SK-N-MC (cell line): ENCODE measurements at regions not wholly inside any gene's neighbourhood (a gene's known extent, or its start where the extent isn't known, plus 50 kb on each side); places are given as distances from the start of the nearest gene placed in this dataset.

Source experiments
- EZH2 ChIP-seq: fragments of 200-600 bp; sonication (generic); IDR thresholded peaks from one replicate; pipeline ENCODE4 v1.6.1; 2017; ENCODE audit warnings: antibody characterized with exemption
- POLR2AphosphoS5 ChIP-seq: IDR thresholded peaks from 2 replicates; pipeline ENCODE4 v1.6.1; 2012; ENCODE audit warnings: mild to moderate bottlenecking, low read depth, low read length, borderline replicate concordance

DNA sequence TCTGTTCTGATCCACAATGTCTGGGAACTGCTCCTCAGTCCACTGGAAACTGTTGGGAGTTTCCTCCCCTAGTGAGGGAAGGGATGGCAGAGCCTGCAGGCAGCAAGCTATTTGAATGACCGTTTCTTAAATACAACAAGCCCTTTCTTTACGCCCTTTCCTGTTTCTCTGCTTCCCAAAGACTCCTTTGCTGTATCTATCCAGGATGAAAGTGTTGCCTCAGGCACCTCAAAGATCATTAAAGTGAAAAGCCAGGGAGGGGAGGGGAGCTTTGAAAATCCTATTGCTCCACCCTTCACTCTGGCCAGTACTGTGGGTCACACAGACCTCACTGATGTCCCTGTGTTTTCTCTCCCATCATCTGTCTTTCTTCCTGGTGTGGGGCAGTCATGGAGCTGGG lies 213.1 kb downstream of the RNF144B start:
- no peak; the same call in 1 of the 2 replicates for TF ChIP-seq POLR2AphosphoS5
- TF ChIP-seq EZH2: no peak
